GM12875 (cell line): ENCODE measurements at regions not wholly inside any gene's neighbourhood (a gene's known extent, or its start where the extent isn't known, plus 50 kb on each side); places are given as distances from the start of the nearest gene placed in this dataset.

ENCODE experiments used
- H3K4me3 ChIP-seq: one replicate; pipeline ENCODE4 v1.5.1; 2011; ENCODE audit warnings: low read depth, low read length, control low read depth
- TF ChIP-seq, protein P1 (sequence below): IDR thresholded peaks from 2 replicates; pipeline ENCODE4 v1.5.1; 2011; ENCODE audit warnings: low read depth, mild to moderate bottlenecking, control low read depth, inconsistent platforms, low read length, moderate library complexity, borderline replicate concordance; ENCODE audit not compliant: insufficient read depth

GRCh38 chr1:106681939-106682522 lies 374.4 kb upstream of the PRMT6 start:
- TF ChIP-seq, protein P1, sequence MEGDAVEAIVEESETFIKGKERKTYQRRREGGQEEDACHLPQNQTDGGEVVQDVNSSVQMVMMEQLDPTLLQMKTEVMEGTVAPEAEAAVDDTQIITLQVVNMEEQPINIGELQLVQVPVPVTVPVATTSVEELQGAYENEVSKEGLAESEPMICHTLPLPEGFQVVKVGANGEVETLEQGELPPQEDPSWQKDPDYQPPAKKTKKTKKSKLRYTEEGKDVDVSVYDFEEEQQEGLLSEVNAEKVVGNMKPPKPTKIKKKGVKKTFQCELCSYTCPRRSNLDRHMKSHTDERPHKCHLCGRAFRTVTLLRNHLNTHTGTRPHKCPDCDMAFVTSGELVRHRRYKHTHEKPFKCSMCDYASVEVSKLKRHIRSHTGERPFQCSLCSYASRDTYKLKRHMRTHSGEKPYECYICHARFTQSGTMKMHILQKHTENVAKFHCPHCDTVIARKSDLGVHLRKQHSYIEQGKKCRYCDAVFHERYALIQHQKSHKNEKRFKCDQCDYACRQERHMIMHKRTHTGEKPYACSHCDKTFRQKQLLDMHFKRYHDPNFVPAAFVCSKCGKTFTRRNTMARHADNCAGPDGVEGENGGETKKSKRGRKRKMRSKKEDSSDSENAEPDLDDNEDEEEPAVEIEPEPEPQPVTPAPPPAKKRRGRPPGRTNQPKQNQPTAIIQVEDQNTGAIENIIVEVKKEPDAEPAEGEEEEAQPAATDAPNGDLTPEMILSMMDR = no peak
- H3K4me3 ChIP-seq = no peak overlapping the region

DNA sequence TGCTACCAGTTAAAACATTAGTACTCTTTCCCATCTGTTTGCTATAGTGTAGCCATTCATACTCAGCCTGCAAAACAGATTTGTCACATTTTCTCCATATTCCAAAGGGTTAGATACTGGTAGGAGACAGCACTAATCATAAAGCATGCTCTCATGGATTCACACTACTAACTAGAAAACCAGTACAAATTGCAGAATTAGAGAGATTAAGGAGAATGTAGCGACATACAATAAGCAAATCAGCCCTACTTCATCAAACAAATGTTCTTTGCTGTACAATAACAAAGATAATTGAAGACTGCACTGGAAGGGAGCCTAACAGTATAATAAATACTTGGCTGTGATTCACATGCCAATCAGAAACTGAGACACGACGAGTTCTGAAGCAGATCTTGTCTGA lies 368.0 kb upstream of the PRMT6 start:
- H3K4me3 ChIP-seq = no peak overlapping the region
- TF ChIP-seq, protein P1 = no peak

DNA sequence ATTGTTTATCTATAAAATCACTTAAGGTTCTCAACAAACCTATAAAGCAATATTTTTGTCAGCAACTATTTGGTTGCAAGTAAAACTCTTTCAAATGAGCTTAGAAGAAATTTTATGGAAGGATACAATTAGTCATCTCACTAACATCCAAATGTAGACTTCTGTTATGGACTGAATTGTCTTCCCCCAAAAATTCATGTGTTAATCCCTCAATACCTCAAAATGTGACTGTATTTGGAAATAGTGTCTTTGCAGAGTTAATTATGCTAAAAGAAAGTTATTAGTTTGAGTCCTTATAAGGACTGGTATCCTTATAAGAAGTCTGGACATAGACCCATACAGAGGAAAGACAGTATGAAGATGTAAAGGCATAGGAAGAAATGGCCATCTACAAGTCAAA lies 357.8 kb upstream of the PRMT6 start:
- H3K4me3 ChIP-seq = no peak overlapping the region
- TF ChIP-seq, protein P1 = no peak

GRCh38 chr1:106699433-106699832 lies 357.0 kb upstream of the PRMT6 start:
- TF ChIP-seq, protein P1 = no peak
- H3K4me3 ChIP-seq = no peak overlapping the region

GRCh38 chr1:106700211-106700610 lies 356.3 kb upstream of the PRMT6 start:
- H3K4me3 ChIP-seq = no peak overlapping the region
- TF ChIP-seq, protein P1 = no peak

- TF ChIP-seq, protein P1 = no peak
- no peak overlapping the region for H3K4me3 ChIP-seq
Measured at GRCh38 chr1:106705971-106706370, 350.5 kb upstream of the PRMT6 start.

GRCh38 chr1:106717591-106717990 lies 338.9 kb upstream of the PRMT6 start:
- H3K4me3 ChIP-seq = no peak overlapping the region
- TF ChIP-seq, protein P1 = no peak
